B cell (primary cell): ENCODE measurements at regions not wholly inside any gene's neighbourhood (a gene's known extent, or its start where the extent isn't known, plus 50 kb on each side); places are given as distances from the start of the nearest gene placed in this dataset.

Experiments used
- EZH2 ChIP-seq: IDR thresholded peaks from 2 replicates; pipeline ENCODE4 v1.6.1; 2012; ENCODE audit warnings: borderline replicate concordance, low read depth, mild to moderate bottlenecking, moderate library complexity, low read length; ENCODE audit not compliant: insufficient read depth, poor library complexity, severe bottlenecking
- TF ChIP-seq, protein P1 (sequence below): fragments of 200-600 bp; IDR thresholded peaks from one replicate; pipeline ENCODE4 v1.8.0; 2022; ENCODE audit warnings: antibody characterized with exemption, mild to moderate bottlenecking

DNA sequence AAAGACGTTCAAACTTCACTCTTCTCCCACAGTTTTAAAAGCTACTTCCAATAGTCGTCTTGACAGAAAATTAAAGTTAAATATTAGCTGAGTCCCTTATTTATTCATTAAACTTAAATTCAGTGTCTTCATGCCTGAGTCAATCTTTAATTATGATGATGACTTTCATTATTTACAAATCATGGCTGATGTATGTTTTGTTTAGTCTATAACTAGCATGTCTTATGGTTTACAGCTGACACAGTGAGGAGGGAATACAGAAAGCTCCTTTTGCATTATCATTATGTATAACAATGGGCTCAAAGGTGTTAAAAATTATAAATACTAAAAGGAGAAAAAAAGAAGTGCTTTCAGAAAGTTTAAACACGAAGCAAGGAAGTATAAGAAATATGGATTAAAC lies 1333.1 kb downstream of the CDH8 start:
- TF ChIP-seq, protein P1, sequence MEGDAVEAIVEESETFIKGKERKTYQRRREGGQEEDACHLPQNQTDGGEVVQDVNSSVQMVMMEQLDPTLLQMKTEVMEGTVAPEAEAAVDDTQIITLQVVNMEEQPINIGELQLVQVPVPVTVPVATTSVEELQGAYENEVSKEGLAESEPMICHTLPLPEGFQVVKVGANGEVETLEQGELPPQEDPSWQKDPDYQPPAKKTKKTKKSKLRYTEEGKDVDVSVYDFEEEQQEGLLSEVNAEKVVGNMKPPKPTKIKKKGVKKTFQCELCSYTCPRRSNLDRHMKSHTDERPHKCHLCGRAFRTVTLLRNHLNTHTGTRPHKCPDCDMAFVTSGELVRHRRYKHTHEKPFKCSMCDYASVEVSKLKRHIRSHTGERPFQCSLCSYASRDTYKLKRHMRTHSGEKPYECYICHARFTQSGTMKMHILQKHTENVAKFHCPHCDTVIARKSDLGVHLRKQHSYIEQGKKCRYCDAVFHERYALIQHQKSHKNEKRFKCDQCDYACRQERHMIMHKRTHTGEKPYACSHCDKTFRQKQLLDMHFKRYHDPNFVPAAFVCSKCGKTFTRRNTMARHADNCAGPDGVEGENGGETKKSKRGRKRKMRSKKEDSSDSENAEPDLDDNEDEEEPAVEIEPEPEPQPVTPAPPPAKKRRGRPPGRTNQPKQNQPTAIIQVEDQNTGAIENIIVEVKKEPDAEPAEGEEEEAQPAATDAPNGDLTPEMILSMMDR, result no peak
- no peak for TF ChIP-seq EZH2
